ENCODE measurements at regions not wholly inside any gene's neighbourhood (a gene's known extent, or its start where the extent isn't known, plus 50 kb on each side); places are given as distances from the start of the nearest gene placed in this dataset.
A peak's percentile ranks its signal among the peaks of the same experiment; 100 is the strongest.

DNA sequence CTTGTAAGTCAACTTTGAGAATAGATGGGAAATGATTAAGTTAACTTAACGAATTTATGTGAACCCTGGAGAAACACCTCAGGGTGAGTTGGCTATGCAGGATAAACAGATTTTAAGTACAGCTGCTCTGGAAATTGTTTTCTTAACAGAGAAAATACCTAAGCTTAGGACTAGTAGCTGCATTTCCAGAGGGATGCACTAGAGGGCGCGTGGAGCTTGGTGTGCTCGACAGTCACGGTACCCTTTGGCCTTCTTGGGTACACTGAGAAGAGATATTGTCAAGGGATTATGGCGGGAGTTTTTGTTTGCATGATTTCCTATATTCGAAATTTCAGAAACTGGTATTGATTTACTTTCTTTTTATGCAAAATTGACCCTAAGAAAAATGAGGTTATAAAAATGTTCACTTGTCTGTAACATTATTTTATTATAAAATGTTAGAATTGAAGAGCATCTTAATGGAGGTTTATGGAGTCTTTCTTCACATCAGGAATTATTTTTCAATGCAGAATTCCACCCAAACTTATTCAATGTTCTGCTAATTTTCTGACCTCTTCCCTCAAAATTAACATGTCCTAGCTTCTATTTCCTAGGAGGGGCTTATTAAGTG is 58.4 kb upstream of the MYO3A start:
- Histone ChIP-seq H3K4me3 (ENCODE audit: low read length) (no peak overlapping the region), H4K20me1 (ENCODE audit: insufficient read depth, low read length) (no peaks in the 10 kb centered on the region), H3K9me3 (ENCODE audit: insufficient read depth, low read length) (no peaks in the 10 kb centered on the region), H3K4me2 (ENCODE audit: low read length) (peak overlapping the region; percentile 27; the same call in 1 of the 2 replicates), H3K27me3 (ENCODE audit: low read depth, low read length) (0 out of 2 replicates have a peak, but pooled peaks cover 4% of the 10 kb centered on the region), H3K9ac (ENCODE audit: low read length) (no peak overlapping the region), H3K79me2 (ENCODE audit: low read length) (no peaks in the 10 kb centered on the region), H3K27ac (ENCODE audit: low read length) (no peak overlapping the region), H2AFZ (ENCODE audit: low read depth, low read length) (no peak overlapping the region), H3K36me3 (replicated peaks; ENCODE audit: low read depth, low read length) (no peaks in the 10 kb centered on the region), H3K4me1 (ENCODE audit: low read length) (peaks cover 29% of the 10 kb centered on the region)
- no peak for TF ChIP-seq EZH2phosphoT487 (IDR thresholded peaks at IDR 0.05; ENCODE audit: low read depth)
- TF ChIP-seq, protein P1, sequence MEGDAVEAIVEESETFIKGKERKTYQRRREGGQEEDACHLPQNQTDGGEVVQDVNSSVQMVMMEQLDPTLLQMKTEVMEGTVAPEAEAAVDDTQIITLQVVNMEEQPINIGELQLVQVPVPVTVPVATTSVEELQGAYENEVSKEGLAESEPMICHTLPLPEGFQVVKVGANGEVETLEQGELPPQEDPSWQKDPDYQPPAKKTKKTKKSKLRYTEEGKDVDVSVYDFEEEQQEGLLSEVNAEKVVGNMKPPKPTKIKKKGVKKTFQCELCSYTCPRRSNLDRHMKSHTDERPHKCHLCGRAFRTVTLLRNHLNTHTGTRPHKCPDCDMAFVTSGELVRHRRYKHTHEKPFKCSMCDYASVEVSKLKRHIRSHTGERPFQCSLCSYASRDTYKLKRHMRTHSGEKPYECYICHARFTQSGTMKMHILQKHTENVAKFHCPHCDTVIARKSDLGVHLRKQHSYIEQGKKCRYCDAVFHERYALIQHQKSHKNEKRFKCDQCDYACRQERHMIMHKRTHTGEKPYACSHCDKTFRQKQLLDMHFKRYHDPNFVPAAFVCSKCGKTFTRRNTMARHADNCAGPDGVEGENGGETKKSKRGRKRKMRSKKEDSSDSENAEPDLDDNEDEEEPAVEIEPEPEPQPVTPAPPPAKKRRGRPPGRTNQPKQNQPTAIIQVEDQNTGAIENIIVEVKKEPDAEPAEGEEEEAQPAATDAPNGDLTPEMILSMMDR (IDR thresholded peaks at IDR 0.05; ENCODE audit: low read depth, low read length): peak; percentile 91

DNA sequence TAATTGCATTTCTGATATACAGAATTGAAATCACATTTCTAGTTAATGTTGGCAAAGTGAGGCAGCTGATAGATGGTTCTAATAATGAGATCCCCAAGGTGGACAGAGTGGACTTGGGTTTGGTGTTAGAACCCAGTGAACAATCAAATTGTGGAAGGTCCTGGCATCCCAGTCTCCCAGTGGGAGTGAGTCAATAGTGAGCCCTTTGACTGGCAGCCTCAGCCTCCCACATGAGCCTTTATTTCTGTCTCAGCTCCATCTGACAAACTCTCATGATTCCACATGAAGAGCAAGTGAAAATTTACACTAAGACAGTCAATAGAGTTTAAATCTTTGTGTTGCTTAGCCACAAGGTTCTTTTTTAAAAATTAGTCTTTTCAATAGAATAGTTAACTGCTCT is 56.7 kb upstream of the MYO3A start:
- H3K4me2 ChIP-seq (ENCODE audit: low read length): no peak overlapping the region

More for the DNA sequence above, 56.7 kb upstream of the MYO3A start:
- peaks cover 29% of the 10 kb centered on the region for H3K4me1 ChIP-seq (ENCODE audit: low read length)
- H3K9ac ChIP-seq (ENCODE audit: low read length): no peak overlapping the region
- H2AFZ ChIP-seq (ENCODE audit: low read depth, low read length): no peak overlapping the region
- H3K27me3 ChIP-seq (ENCODE audit: low read depth, low read length): 0 out of 2 replicates have a peak, but pooled peaks cover 4% of the 10 kb centered on the region
- no peak for TF ChIP-seq EZH2phosphoT487 (IDR thresholded peaks at IDR 0.05; ENCODE audit: low read depth)
- TF ChIP-seq, protein P1 (IDR thresholded peaks at IDR 0.05; ENCODE audit: low read depth, low read length): no peak
- H4K20me1 ChIP-seq (ENCODE audit: insufficient read depth, low read length): no peaks in the 10 kb centered on the region
- H3K9me3 ChIP-seq (ENCODE audit: insufficient read depth, low read length): no peaks in the 10 kb centered on the region
- no peaks in the 10 kb centered on the region for H3K36me3 ChIP-seq (replicated peaks; ENCODE audit: low read depth, low read length)
- no peak overlapping the region for H3K4me3 ChIP-seq (ENCODE audit: low read length)
- H3K79me2 ChIP-seq (ENCODE audit: low read length): no peaks in the 10 kb centered on the region
- H3K27ac ChIP-seq (ENCODE audit: low read length): no peak overlapping the region
